NCI-H748 (cell line): ENCODE measurements at regions not wholly inside any gene's neighbourhood (a gene's known extent, or its start where the extent isn't known, plus 50 kb on each side); places are given as distances from the start of the nearest gene placed in this dataset.

ENCODE experiments used
- DNase-seq: peaks from one replicate; lab custom pipeline; 2025; ENCODE audit not compliant: unreplicated experiment; lab: John Stamatoyannopoulos, UW

GRCh38 chr16:66070140-66070917, 296.2 kb upstream of the CDH5 start:
- peak; percentile 1 for DNase-seq

DNA sequence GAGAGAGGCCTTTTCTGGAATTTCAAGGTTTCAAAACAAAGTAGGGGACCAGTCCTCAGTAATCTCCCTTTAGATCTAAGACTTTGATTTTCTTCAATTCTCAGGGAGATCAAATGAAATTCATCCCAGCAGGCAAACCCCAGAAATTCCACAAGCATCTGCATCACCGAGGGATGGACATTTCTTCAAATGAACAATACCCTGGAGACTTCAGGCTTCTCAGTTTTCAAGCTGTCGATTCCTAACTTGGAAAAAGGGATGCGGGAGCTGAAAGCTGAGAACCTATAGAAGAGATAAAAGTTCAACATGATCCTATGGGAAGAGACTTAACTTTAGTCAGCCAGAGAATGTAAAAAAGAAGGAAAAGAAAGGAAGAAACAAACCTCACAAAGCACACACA, 296.9 kb upstream of the CDH5 start:
- no peak for DNase-seq

DNA sequence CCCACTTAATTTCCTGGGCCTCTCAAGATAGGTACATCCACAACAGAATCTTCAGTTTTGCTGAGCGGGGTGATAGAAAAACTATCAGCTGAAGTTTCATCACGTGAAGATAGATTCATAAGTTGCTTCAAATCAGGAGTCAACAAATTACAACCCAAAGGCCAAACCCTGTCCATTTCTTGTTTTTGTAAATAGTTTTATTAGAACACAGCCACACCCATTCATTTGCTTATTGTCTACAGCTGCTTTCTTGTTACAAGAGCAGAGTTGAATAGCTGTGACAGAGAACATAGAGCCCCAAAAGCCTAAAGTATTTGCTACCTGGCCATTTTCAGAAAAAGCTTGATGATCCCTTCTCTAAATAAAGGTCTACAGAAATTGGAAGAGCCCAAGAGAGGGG, 300.1 kb upstream of the CDH5 start:
- DNase-seq, result no peak

- no peak for DNase-seq
These were observed 300.6 kb upstream of the CDH5 start for GRCh38 chr16:66065925-66066324.

- no peak for DNase-seq
These were observed 301.5 kb upstream of the CDH5 start for GRCh38 chr16:66064801-66065530.

GRCh38 chr16:66058832-66059231, 307.7 kb upstream of the CDH5 start:
- no peak for DNase-seq

- DNase-seq, result no peak
These were observed 308.3 kb upstream of the CDH5 start for GRCh38 chr16:66058172-66058691.

DNA sequence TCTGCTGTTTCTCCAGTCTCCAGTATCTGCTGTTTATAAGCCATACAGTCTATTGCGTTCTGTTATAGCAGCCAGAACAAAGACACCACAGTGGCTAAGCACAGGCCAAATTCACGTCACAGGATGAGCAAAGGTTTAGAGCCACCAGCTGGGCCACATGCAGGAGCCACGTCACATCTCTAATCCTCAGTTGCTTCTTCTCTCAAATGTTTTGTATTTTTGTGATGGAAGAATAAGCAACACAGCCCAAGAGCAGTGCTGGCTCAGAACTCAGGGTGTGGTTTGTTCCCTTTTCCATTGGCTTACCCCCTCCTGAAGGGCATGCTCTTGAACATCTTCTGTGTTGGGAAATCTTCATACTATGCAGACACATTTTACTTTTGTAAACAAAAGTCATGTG, 309.4 kb upstream of the CDH5 start:
- DNase-seq, result no peak

DNA sequence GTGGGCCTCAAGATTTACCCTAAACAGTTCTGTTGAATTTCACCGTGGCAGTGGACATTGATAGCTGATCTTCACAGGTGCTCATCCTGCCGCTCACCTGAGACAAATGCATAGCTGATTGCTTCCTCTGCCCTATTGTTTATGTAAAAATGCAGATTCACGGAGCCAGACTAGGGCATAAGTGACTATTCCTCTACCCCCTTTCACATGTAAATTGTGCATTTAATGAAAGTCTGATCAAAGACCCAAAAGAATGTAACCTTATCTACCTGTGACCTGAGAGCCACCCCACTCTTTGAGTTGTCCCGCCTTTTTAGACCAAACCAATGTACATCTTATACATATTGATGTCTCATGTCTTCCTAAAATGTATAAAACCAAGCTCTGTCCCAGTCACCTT, 312.4 kb upstream of the CDH5 start:
- no peak for DNase-seq

GRCh38 chr16:66052745-66053144, 313.7 kb upstream of the CDH5 start:
- no peak for DNase-seq

DNA sequence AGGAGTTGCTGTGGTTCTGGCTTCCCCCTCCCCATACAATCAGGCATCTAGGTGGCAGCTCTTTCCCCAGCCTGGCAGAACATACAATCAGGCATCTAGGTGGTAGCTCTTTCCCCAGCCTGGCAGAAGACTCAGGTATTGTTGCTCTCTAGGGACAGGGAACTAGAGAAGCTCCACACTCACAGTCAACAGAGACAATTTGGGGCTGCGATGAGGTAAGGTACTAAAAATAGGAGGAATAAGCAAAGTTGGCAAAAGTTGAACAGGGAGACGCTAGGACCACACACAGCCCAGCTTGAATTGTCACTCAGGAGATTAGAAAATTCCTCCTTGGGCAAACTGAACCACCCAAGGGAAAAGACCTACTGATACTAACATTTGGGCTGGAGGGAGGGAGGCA, 315.5 kb upstream of the CDH5 start:
- no peak for DNase-seq

DNA sequence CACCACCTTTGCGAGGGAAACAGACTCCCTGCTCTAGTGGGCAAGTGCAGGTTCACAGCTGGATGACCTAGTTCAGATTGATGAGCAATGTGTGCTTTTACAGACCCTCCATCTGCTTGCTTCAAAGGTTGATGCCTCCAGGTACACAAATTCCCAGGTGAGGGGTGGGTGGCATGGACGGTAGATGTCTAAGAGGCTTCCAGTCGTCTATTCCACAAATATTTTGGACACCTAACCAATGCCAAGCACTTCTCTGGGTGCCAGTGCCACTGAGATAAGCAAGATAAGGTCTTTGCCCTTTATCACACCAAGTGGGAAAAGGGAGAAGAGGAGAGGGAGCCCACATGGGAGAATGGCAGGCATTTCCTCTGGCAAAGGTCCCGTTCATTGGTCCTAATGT, 316.6 kb upstream of the CDH5 start:
- DNase-seq, result no peak

DNA sequence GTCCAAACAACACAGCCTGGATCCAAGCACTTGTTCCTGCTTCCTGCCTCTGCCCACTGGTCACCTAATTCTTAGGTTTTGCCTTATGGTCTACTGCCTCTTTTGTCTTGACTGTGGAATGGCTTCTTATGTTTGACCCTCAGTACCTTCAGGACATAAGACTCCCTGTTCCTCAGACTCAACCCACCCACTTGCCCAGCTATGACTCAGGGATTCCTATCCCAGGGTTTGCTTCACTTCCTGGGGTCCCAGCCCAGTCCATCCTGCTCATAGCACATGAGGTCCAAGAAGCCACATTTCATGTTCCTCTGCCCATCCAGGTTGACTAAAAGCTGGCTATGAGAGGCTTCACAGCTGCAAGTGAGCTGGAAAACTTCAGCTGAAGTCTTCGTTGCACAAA, 320.9 kb upstream of the CDH5 start:
- DNase-seq, result no peak

GRCh38 chr16:66044556-66044955, 321.9 kb upstream of the CDH5 start:
- no peak for DNase-seq

DNA sequence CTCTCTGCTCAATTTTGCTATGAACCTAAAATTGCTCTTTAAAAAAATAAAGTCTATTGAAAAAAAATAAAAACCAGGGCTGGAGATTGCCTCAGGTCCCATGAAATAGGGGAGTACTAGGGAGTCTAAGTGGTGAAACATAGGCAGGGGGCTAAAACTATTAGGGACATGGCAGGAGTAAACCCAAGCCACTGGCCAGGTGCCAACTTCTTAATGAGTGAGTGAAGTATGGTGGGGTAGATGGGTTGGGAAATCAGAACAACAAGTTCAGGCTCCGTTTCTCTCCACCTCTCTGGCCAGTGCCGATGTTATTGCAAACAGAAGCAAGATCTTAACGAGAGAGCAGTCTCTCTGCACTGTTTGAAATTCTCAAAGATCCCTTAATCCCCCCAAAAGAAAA, 322.4 kb upstream of the CDH5 start:
- no peak for DNase-seq

DNA sequence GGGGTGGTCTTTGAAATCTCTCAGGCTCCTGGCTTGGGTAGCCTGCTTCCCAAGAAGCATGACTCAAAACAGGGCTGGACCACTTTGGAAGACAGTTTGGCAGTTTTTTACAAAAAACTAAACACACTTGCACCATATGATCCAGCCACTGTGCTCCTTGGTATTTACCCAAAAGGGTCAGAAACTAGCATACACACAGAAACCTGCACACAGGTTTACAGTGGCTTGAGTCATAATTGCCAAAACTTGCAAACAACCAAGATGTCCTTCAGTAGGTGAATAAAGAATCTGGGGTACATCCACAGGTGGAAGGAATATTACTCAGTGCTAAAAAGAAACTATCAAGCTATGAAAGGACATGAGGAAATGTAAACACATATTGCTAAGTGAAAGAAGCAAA, 323.2 kb upstream of the CDH5 start:
- no peak for DNase-seq

DNA sequence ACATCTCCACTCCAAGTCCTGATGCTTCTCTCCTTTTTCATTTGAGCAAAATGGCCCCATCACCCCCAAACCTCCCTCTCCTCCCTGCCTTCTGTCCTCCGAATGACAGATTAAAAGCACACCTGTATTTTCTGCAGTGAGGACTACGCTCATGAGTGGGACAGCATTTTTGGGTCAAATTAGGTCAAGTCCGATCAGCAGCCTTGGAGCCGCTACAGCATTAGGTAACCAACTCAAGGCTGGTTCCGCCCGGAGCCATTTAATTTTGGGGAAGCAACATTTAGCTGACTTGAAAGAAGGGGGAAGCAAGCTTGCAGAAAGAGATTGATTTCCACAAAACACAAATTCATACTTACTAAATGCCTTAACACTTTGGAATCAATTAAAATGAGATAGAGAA, 324.1 kb upstream of the CDH5 start:
- no peak for DNase-seq

- DNase-seq, result no peak
These were observed 324.6 kb upstream of the CDH5 start for GRCh38 chr16:66041907-66042306.

- no peak for DNase-seq
These were observed 326.7 kb upstream of the CDH5 start for GRCh38 chr16:66039793-66040192.

DNA sequence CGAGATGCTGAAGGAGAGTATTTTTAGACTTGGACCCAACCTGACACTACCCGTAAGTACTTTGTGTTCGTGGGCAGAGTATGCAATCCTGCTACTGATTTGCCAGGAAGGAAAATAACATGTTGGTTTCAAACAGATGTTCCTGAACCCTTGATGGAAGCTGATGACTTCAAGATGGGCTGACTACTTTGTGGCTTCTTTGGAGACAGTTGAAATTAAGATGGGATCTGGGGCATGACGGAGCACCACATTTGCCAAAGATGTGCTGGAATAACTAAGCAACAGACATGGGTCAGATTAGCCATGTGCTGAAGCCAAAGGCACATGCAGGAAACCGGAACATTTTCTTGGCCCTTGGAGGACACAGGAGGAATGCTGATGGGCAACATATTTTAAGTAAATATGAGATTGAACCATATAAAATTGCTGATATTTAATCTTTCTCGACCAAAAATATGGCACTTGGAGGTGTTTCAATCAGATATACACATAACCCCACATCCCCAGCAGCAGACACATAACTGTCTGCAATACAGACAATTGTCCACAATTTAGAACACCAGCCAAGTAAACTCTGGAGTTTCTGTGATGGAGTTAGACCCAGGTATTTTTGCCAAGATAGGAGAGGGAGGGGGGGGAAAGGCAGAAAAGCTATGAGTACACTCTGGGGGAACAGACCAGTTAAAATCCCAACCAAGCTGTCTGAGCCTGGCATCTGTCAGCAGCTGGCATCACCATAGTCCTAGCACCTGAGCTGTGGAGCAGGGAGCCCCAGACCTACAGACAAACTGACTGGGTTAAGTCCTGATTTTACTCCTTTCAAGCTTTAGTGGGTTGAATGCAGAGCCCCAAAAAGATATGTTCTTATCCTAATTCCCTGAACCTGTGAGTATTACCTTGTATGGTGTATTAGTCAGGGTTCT, 329.4 kb upstream of the CDH5 start:
- DNase-seq, result no peak

GRCh38 chr16:66036184-66036583, 330.3 kb upstream of the CDH5 start:
- peak; percentile 30 for DNase-seq
